WERI-Rb-1 (cell line): ENCODE measurements at regions not wholly inside any gene's neighbourhood (a gene's known extent, or its start where the extent isn't known, plus 50 kb on each side); places are given as distances from the start of the nearest gene placed in this dataset.

ENCODE experiments used
- DNase-seq: peaks from one replicate; pipeline ENCODE4 v3.0.0-alpha.2; 2020
- H3K27ac ChIP-seq: fragments of 250-450 bp; sonication (Bioruptor Pico); 2 replicates; pipeline ENCODE4 v1.5.1; 2020; ENCODE audit warnings: mild to moderate bottlenecking, moderate library complexity
- H3K27me3 ChIP-seq: fragments of 250-450 bp; sonication (Bioruptor Pico); 2 replicates; pipeline ENCODE4 v1.5.1; 2021; ENCODE audit warnings: mild to moderate bottlenecking, low read depth, moderate library complexity; ENCODE audit not compliant: insufficient read depth, severe bottlenecking
- H3K36me3 ChIP-seq: fragments of 250-450 bp; sonication (Bioruptor Pico); 2 replicates; pipeline ENCODE4 v1.5.1; 2020; ENCODE audit warnings: mild to moderate bottlenecking, moderate library complexity
- H3K4me3 ChIP-seq: 2 replicates; pipeline ENCODE4 v1.5.1; 2011; ENCODE audit warnings: low read depth, mild to moderate bottlenecking, control low read depth, low read length
- H3K9me3 ChIP-seq: fragments of 250-450 bp; sonication (Bioruptor Pico); 2 replicates; pipeline ENCODE4 v1.5.1; 2021; ENCODE audit warnings: mild to moderate bottlenecking, moderate library complexity; ENCODE audit not compliant: severe bottlenecking
- TF ChIP-seq, protein P1 (sequence below): IDR thresholded peaks from 2 replicates; pipeline ENCODE4 v1.5.1; 2011; ENCODE audit warnings: low read depth, mild to moderate bottlenecking, control low read depth, inconsistent platforms, low read length

DNA sequence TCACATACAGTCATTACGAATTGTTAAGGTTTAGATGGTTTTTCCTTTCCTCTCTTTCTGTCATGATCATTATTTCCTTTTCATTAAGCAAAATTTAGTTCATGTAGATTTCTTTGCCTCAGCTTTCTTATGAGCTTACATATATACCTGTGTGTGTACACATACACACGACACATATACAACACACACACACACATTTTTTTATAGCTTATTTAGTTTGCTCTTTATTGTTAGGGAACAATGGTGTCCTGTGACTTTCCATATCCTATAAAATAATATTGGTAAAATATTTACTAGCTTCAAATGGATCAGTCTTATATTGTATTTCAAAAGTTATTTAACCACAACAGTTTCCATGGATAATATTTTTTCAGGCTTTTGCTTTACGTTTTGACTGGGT lies 840.7 kb downstream of the PCDH18 start:
- no peak overlapping the region for H3K27ac ChIP-seq
- no peak for DNase-seq
- no peaks in the 10 kb centered on the region for H3K27me3 ChIP-seq
- no peaks in the 10 kb centered on the region for H3K36me3 ChIP-seq
- no peak overlapping the region for H3K4me3 ChIP-seq
- TF ChIP-seq, protein P1, sequence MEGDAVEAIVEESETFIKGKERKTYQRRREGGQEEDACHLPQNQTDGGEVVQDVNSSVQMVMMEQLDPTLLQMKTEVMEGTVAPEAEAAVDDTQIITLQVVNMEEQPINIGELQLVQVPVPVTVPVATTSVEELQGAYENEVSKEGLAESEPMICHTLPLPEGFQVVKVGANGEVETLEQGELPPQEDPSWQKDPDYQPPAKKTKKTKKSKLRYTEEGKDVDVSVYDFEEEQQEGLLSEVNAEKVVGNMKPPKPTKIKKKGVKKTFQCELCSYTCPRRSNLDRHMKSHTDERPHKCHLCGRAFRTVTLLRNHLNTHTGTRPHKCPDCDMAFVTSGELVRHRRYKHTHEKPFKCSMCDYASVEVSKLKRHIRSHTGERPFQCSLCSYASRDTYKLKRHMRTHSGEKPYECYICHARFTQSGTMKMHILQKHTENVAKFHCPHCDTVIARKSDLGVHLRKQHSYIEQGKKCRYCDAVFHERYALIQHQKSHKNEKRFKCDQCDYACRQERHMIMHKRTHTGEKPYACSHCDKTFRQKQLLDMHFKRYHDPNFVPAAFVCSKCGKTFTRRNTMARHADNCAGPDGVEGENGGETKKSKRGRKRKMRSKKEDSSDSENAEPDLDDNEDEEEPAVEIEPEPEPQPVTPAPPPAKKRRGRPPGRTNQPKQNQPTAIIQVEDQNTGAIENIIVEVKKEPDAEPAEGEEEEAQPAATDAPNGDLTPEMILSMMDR, result no peak
- no peaks in the 10 kb centered on the region for H3K9me3 ChIP-seq

DNA sequence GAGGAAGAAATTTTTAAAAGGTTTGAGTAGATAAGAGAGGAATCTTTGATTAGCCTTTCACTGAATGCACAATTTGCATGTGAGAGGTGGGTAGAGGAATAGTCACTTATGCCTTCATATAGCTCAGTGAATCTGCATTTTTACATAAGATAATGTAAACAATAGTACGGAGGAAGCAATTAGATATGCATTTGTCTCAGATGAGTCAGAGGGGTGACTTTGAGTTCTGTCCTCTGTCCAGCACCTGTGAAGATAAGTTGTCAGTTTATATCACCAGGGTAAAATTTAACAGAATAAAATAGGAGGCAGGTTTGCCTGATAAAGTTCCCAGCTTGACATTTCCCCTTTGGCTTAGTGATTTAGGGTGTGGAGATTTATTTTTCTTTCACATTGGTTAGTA lies 841.9 kb downstream of the PCDH18 start:
- DNase-seq, result no peak
- TF ChIP-seq, protein P1, result no peak
- Histone ChIP-seq H3K27ac (no peak overlapping the region), H3K27me3 (no peaks in the 10 kb centered on the region), H3K36me3 (no peaks in the 10 kb centered on the region), H3K4me3 (no peak overlapping the region), H3K9me3 (no peaks in the 10 kb centered on the region)

DNA sequence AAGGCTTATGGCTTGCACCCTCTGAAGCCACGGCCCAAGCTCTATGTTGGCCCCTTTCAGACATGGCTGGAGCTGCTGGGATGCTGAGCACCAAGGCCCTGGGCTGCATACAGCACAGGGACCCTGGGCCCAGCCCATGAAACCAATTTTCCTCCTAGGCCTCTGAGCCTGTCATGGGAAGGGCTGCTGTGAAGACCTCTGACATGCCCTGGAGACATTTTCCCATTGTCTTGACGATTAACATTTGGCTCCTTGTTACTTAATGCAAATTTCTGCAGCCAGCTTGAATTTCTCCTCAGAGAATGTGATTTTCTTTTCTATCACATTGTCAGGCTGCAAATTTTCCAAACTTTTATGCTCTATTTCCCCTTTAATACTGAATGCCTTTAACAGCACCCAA lies 844.7 kb downstream of the PCDH18 start:
- H3K27me3 ChIP-seq, result no peaks in the 10 kb centered on the region
- H3K36me3 ChIP-seq, result no peaks in the 10 kb centered on the region
- DNase-seq, result no peak
- no peaks in the 10 kb centered on the region for H3K9me3 ChIP-seq
- H3K4me3 ChIP-seq, result no peak overlapping the region
- TF ChIP-seq, protein P1, result no peak
- no peak overlapping the region for H3K27ac ChIP-seq

DNA sequence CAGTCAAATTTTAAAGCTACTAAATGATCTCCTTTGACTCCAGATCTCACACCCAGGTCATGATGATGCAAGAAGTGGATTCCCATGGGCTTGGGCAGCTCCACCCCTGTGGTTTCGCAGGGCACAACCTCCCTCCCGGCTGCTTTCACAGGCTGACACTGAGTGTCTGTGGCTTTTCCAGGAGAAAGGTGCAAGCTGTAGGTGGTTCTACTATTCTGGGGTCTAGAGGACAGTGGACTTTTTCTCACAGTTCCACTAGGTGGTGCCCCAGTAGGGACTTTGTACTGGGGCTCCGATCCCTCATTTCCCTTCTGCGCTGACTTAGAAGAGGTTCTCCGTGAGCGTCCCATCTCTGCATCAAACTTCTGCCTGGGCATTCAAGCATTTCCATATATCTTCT lies 845.2 kb downstream of the PCDH18 start:
- peak; percentile 47 for DNase-seq

DNA sequence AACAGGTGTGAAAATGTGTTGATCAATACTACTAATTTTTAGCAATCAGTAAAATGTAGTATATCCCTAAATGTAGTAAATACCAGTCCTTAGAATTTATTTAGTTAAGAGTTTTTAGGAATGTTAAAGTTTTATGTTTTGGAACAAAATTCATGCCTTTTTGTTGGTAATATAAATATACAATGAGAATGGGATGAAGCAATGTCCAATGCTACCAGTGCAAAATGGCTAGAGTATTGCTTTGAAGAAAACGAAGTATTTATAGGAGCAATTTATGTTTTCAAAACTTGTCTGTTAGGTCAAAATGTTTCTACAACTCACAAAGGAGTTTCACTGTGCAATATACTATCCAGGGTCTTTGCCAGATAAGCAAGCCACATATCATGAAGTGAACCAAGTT lies 851.5 kb downstream of the PCDH18 start:
- H3K27me3 ChIP-seq, result no peaks in the 10 kb centered on the region
- H3K27ac ChIP-seq, result no peak overlapping the region
- H3K36me3 ChIP-seq, result no peaks in the 10 kb centered on the region
- H3K4me3 ChIP-seq, result no peak overlapping the region
- no peak for DNase-seq
- TF ChIP-seq, protein P1, result no peak
- no peaks in the 10 kb centered on the region for H3K9me3 ChIP-seq

More for the DNA sequence above, 845.2 kb downstream of the PCDH18 start:
- H3K9me3 ChIP-seq, result no peaks in the 10 kb centered on the region
- no peaks in the 10 kb centered on the region for H3K36me3 ChIP-seq
- no peaks in the 10 kb centered on the region for H3K27me3 ChIP-seq
- no peak overlapping the region for H3K4me3 ChIP-seq
- TF ChIP-seq, protein P1, result peak; percentile 67
- H3K27ac ChIP-seq, result no peak overlapping the region

DNA sequence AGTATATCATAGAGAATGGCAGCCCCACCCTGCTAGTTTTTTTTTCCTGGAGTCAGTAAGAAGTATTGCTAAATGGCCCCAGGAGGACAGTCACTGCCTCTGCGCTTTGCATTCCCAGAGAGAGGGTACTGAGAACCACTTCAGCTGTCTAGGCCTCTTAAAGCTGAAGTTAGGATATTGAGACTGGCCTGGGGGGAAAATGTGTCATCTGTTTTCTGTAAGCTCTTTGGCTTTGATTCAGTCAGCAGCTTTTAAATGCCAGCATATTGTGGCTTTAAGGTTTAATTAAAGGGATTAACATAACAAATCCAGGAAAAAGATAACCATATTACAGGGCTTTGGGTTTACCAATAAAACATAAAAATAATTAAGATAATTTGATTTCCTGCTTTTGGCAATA lies 852.0 kb downstream of the PCDH18 start:
- Histone ChIP-seq H3K36me3 (no peaks in the 10 kb centered on the region), H3K27ac (no peak overlapping the region), H3K9me3 (no peaks in the 10 kb centered on the region), H3K4me3 (no peak overlapping the region), H3K27me3 (no peaks in the 10 kb centered on the region)
- DNase-seq, result peak; percentile 72
- TF ChIP-seq, protein P1, result no peak
